Activated naive CD4-positive, alpha-beta T cell treated with anti-CD3 and anti-CD28 coated beads, Interleukin-2, amount 50 U/mL, for 16 hours (primary cell): ENCODE measurements at regions not wholly inside any gene's neighbourhood (a gene's known extent, or its start where the extent isn't known, plus 50 kb on each side); places are given as distances from the start of the nearest gene placed in this dataset.

ENCODE experiments used
- DNase-seq: peaks from one replicate; pipeline ENCODE4 v3.0.0-alpha.2; 2020

- no peak for DNase-seq
These were observed 654.1 kb upstream of the NOX3 start for GRCh38 chr6:156109713-156110112.

- DNase-seq = no peak
These were observed 652.0 kb upstream of the NOX3 start for GRCh38 chr6:156107624-156108101.

- no peak for DNase-seq
These were observed 646.5 kb upstream of the NOX3 start for GRCh38 chr6:156102129-156102528.

GRCh38 chr6:156098839-156099238, 643.2 kb upstream of the NOX3 start:
- no peak for DNase-seq

- no peak for DNase-seq
These were observed 631.8 kb upstream of the NOX3 start for GRCh38 chr6:156087487-156087886.

GRCh38 chr6:156082012-156082411, 626.4 kb upstream of the NOX3 start:
- no peak for DNase-seq

GRCh38 chr6:156080371-156080770, 624.7 kb upstream of the NOX3 start:
- no peak for DNase-seq

- no peak for DNase-seq
These were observed 613.2 kb upstream of the NOX3 start for GRCh38 chr6:156068881-156069280.

- DNase-seq = no peak
These were observed 610.2 kb upstream of the NOX3 start for GRCh38 chr6:156065849-156066248.

- no peak for DNase-seq
These were observed 606.5 kb upstream of the NOX3 start for GRCh38 chr6:156062091-156062563.

- DNase-seq = no peak
These were observed 605.8 kb upstream of the NOX3 start for GRCh38 chr6:156061465-156061864.

- DNase-seq = no peak
These were observed 604.4 kb upstream of the NOX3 start for GRCh38 chr6:156060013-156060412.

- DNase-seq = no peak
These were observed 602.7 kb upstream of the NOX3 start for GRCh38 chr6:156058356-156058755.

GRCh38 chr6:156057869-156058268, 602.2 kb upstream of the NOX3 start:
- no peak for DNase-seq

GRCh38 chr6:156056085-156056484, 600.4 kb upstream of the NOX3 start:
- DNase-seq = no peak

GRCh38 chr6:156053626-156054025, 598.0 kb upstream of the NOX3 start:
- DNase-seq = no peak

- DNase-seq = no peak
These were observed 591.3 kb upstream of the NOX3 start for GRCh38 chr6:156046841-156047449.

- DNase-seq = no peak
These were observed 590.6 kb upstream of the NOX3 start for GRCh38 chr6:156046268-156046665.

- no peak for DNase-seq
These were observed 590.0 kb upstream of the NOX3 start for GRCh38 chr6:156045401-156046267.

- DNase-seq = no peak
These were observed 578.0 kb upstream of the NOX3 start for GRCh38 chr6:156033598-156033997.

GRCh38 chr6:156031516-156031915, 575.9 kb upstream of the NOX3 start:
- no peak for DNase-seq

- no peak for DNase-seq
These were observed 574.4 kb upstream of the NOX3 start for GRCh38 chr6:156030053-156030452.

GRCh38 chr6:156029286-156029985, 573.8 kb upstream of the NOX3 start:
- no peak for DNase-seq
